ENCODE measurements at regions not wholly inside any gene's neighbourhood (a gene's known extent, or its start where the extent isn't known, plus 50 kb on each side); places are given as distances from the start of the nearest gene placed in this dataset.

GRCh38 chr6:106897580-106897979 lies 76.9 kb downstream of the CD24 start:
- no peak for DNase-seq
- no peak overlapping the region for H3K4me3 Mint-ChIP-seq
- peaks cover 25 to 48% (median 28%) of the 10 kb centered on the region in 3 experiments for H3K36me3 Mint-ChIP-seq (ENCODE audit: insufficient read depth in 1 of 3, low read depth in 3 of 3)
- no peak overlapping the region for H3K14ac ChIP-seq (ENCODE audit: insufficient read depth, low read length)
- H2BK5ac ChIP-seq (ENCODE audit: insufficient read length, low read length), result no peak overlapping the region
- no peak overlapping the region for H3K56ac ChIP-seq (ENCODE audit: insufficient read length, low read depth, low read length)
- H3T11ph ChIP-seq (ENCODE audit: low read length), result no peak overlapping the region
- H3K23me2 ChIP-seq (ENCODE audit: insufficient read length, low read depth, low read length, poor library complexity, severe bottlenecking), result no peaks in the 10 kb centered on the region
- no peak overlapping the region for H3K4me2 ChIP-seq (ENCODE audit: insufficient read depth, insufficient read length, low read length)
- H4K20me1 ChIP-seq (ENCODE audit: control insufficient read depth, insufficient read depth, insufficient read length), result no peaks in the 10 kb centered on the region
- no peak overlapping the region for H3K23ac ChIP-seq (ENCODE audit: insufficient read length, low read depth, low read length)
- H2AK5ac ChIP-seq (ENCODE audit: insufficient read length, low read length), result no peak overlapping the region
- no peaks in the 10 kb centered on the region for H3K27me3 Mint-ChIP-seq (ENCODE audit: low read depth)
- no peaks in the 10 kb centered on the region for H3K27me3 ChIP-seq (ENCODE audit: insufficient read depth, low read length)
- no peak overlapping the region for H3K27ac Mint-ChIP-seq
- H3K79me1 ChIP-seq (ENCODE audit: insufficient read depth, low read depth, low read length, poor library complexity, severe bottlenecking), result no peaks in the 10 kb centered on the region
- H3K9me3 Mint-ChIP-seq, result peaks cover 32 to 38% of the 10 kb centered on the region in 2 experiments
- no peak overlapping the region for H4K5ac ChIP-seq (ENCODE audit: insufficient read length, low read depth, low read length)
- no peak overlapping the region for H2BK15ac ChIP-seq (ENCODE audit: low read depth, low read length)
- no CpG with 5 or more reads among the region's 5 CpGs for WGBS (ENCODE audit: extremely low coverage, insufficient read length, low lambda C conversion rate)
- no peak for TF ChIP-seq CTCF (conservative IDR thresholded peaks at IDR 0.05)
- H2AFZ ChIP-seq (ENCODE audit: low read length), result no peak overlapping the region
- H2BK20ac ChIP-seq (ENCODE audit: low read depth, low read length, poor library complexity, severe bottlenecking), result peak overlapping the region; percentile 27
- peaks cover 32 to 38% of the 10 kb centered on the region in 2 experiments for H3K4me1 Mint-ChIP-seq
- no peak overlapping the region for H3K27ac ChIP-seq (ENCODE audit: insufficient read length, low read depth, low read length)
- no peak overlapping the region for H4K91ac ChIP-seq (ENCODE audit: insufficient read length, low read depth, low read length)
- no peak overlapping the region for H3K9ac ChIP-seq (ENCODE audit: extremely low read depth, insufficient read length, low read length)
- H3K9me3 ChIP-seq (ENCODE audit: control insufficient read depth, low read depth, low read length), result peaks cover 22% of the 10 kb centered on the region
- no peak overlapping the region for H4K8ac ChIP-seq (replicated peaks; ENCODE audit: insufficient read length, low read depth, low read length)
- H3K79me2 ChIP-seq (ENCODE audit: insufficient read depth, low read length), result no peaks in the 10 kb centered on the region
- no peak overlapping the region for H2BK12ac ChIP-seq (ENCODE audit: insufficient read length, low read depth, low read length)
- H2BK120ac ChIP-seq (ENCODE audit: low read depth, low read length, poor library complexity, severe bottlenecking), result peak overlapping the region; percentile 26
- peak overlapping the region; percentile 35 for H3K18ac ChIP-seq (ENCODE audit: insufficient read length, low read depth, low read length)
- peaks cover 4% of the 10 kb centered on the region; the same call in 1 of the 2 replicates for H3K4me1 ChIP-seq (ENCODE audit: insufficient read depth, low read length)
- H3K4ac ChIP-seq (ENCODE audit: low read depth, low read length), result no peak overlapping the region

Data from H9 (cell line).